HepG2 (cell line): ENCODE measurements at regions not wholly inside any gene's neighbourhood (a gene's known extent, or its start where the extent isn't known, plus 50 kb on each side); places are given as distances from the start of the nearest gene placed in this dataset.

Experiments
- ATAC-seq: fragments of 200-7000 bp; cut with Tn5 transposase; 3 replicates; pipeline ENCODE4 v1.9.1; 2020; ENCODE audit warnings: mild to moderate bottlenecking, moderate library complexity
- BruUV-seq: library from RNA; stranded (reverse); fragments of 400-500 nt; replicated peaks from 2 replicates; lab custom pipeline; 2021; lab: Mats Ljungman, UMichigan
- CTCF ChIA-PET: fragments of 300-600 bp; formaldehyde crosslinking; extraction: SDS; loops from one replicate; lab custom pipeline; 2021; ENCODE audit warnings: low total read pairs, inconsistent platforms, low intra/inter-chr PET ratio; lab: Yijun Ruan, JAX
- POLR2A ChIA-PET: fragments of 350-600 bp; sonication (Branson Sonifier 250); formaldehyde crosslinking; loops from one replicate; lab custom pipeline; 2020; ENCODE audit warnings: antibody characterized with exemption, inconsistent platforms; lab: Yijun Ruan, JAX
- DNase-seq: peaks from one replicate; pipeline ENCODE4 v3.0.0-alpha.2; 2015; ENCODE audit warnings: low spot score
- FAIRE-seq: peaks from 3 replicates; lab custom pipeline; 2011; peaks lifted over from hg19 to GRCh38; lab: Jason Lieb, UNC
- H2AFZ ChIP-seq: one replicate; pipeline ENCODE4 v1.6.1; 2011; ENCODE audit warnings: low read length, inconsistent platforms
- H3K27ac ChIP-seq: fragments of 300-600 bp; 3 replicates; pipeline ENCODE4 v1.8.0; 2011; ENCODE audit warnings: mixed run types, mild to moderate bottlenecking, mixed read lengths, low read length, inconsistent platforms; ENCODE audit not compliant: insufficient read depth; ENCODE audit errors: extremely low read length
- H3K27me3 ChIP-seq, 2 experiments: fragments of 200-600 bp in 1 of 2; 2 replicates in 1 of 2; 3 replicates in 1 of 2; pipeline versions ENCODE4 v1.6.0 to v1.8.0; 2011; ENCODE audit warnings: low read length in 2 of 2, mild to moderate bottlenecking in 2 of 2, moderate library complexity in 2 of 2, inconsistent platforms in 1 of 2; ENCODE audit not compliant: insufficient read depth in 2 of 2, control insufficient read depth in 1 of 2
- H3K36me3 ChIP-seq, 2 experiments: fragments of 200-600 bp in 1 of 2; replicated peaks in 1 of 2; 2 replicates in 1 of 2; 3 replicates in 1 of 2; pipeline versions ENCODE4 v1.5.1 to v1.8.0; 2011; ENCODE audit warnings: low read length in 2 of 2, inconsistent platforms in 1 of 2; ENCODE audit not compliant: insufficient read depth in 2 of 2, control insufficient read depth in 1 of 2
- H3K4me1 ChIP-seq: 2 replicates; pipeline ENCODE4 v1.5.1; 2012; ENCODE audit warnings: low read length, inconsistent platforms; ENCODE audit not compliant: insufficient read depth
- H3K4me2 ChIP-seq: 2 replicates; pipeline ENCODE4 v1.6.0; 2011; ENCODE audit warnings: low read depth, low read length, inconsistent platforms
- H3K4me3 ChIP-seq, 3 experiments: fragments of 200-600 bp in 1 of 3; sonication (generic), shearing (Covaris generic) in 1 of 3; replicated peaks in 1 of 3; 2 replicates each; pipeline ENCODE4 v1.5.1; 2011 to 2016; ENCODE audit warnings: low read length in 3 of 3, inconsistent platforms in 2 of 3, low read depth in 2 of 3, mild to moderate bottlenecking in 2 of 3, control low read depth in 1 of 3, mixed read lengths in 1 of 3; ENCODE audit not compliant: insufficient read depth in 1 of 3
- H3K79me2 ChIP-seq: one replicate; pipeline ENCODE4 v1.6.1; 2011; ENCODE audit warnings: low read length, inconsistent platforms; ENCODE audit not compliant: insufficient read depth
- H3K9ac ChIP-seq: 2 replicates; pipeline ENCODE4 v1.6.0; 2011; ENCODE audit warnings: mild to moderate bottlenecking, low read depth, low read length, inconsistent platforms; ENCODE audit not compliant: insufficient read depth
- H3K9me3 ChIP-seq: 2 replicates; pipeline ENCODE4 v1.5.1; 2012; ENCODE audit warnings: mild to moderate bottlenecking, low read length
- H4K20me1 ChIP-seq: 2 replicates; pipeline ENCODE4 v1.6.0; 2011; ENCODE audit warnings: inconsistent platforms, mild to moderate bottlenecking, low read length, moderate library complexity; ENCODE audit not compliant: insufficient read depth
- ATF7-NPFF ChIP-seq: sonication (generic); formaldehyde crosslinking; IDR thresholded peaks from 2 replicates; pipeline ENCODE4 v1.8.1; 2023; ENCODE audit warnings: mild to moderate bottlenecking, low read depth, missing genetic modification reagents, moderate library complexity
- ELF3 ChIP-seq: IDR thresholded peaks from 2 replicates; pipeline ENCODE4 v1.6.1; 2016; ENCODE audit warnings: missing genetic modification reagents, missing compliant biosample characterization
- HIVEP1 ChIP-seq: sonication (generic); formaldehyde crosslinking; IDR thresholded peaks from 2 replicates; pipeline ENCODE4 v1.4.0; 2020; ENCODE audit warnings: mild to moderate bottlenecking, missing genetic modification reagents
- NFYC ChIP-seq: IDR thresholded peaks from 2 replicates; pipeline ENCODE4 v1.6.1; 2016; ENCODE audit warnings: missing genetic modification reagents, missing compliant biosample characterization
- NR2F1 ChIP-seq, 2 experiments: fragments of 450-650 bp in 1 of 2; formaldehyde crosslinking in 1 of 2; IDR thresholded peaks; 2 replicates each; pipeline versions ENCODE4 v1.5.0 to v1.6.1; 2016 to 2020; ENCODE audit warnings: mild to moderate bottlenecking in 1 of 2, missing compliant biosample characterization in 1 of 2, missing genetic modification reagents in 1 of 2, moderate library complexity in 1 of 2
- RBM22 ChIP-seq: fragments of 200-400 bp; formaldehyde crosslinking; optimal IDR thresholded peaks from 2 replicates; pipeline ENCODE3; 2017; ENCODE audit warnings: mild to moderate bottlenecking, low read length, moderate library complexity
- TEF ChIP-seq: sonication (generic); formaldehyde crosslinking; IDR thresholded peaks from 2 replicates; pipeline ENCODE4 v1.5.0; 2020; ENCODE audit warnings: missing genetic modification reagents
- TGIF2 ChIP-seq: IDR thresholded peaks from 2 replicates; pipeline ENCODE4 v1.6.1; 2016; ENCODE audit warnings: control low read depth, missing compliant biosample characterization
- ZFX ChIP-seq: sonication (generic); formaldehyde crosslinking; IDR thresholded peaks from 2 replicates; pipeline ENCODE4 v1.4.0; 2020; ENCODE audit warnings: mild to moderate bottlenecking, low read depth, missing genetic modification reagents, moderate library complexity
- ZIK1 ChIP-seq: sonication (generic); formaldehyde crosslinking; IDR thresholded peaks from 2 replicates; pipeline ENCODE4 v1.5.0; 2020; ENCODE audit warnings: mild to moderate bottlenecking, low read depth, missing genetic modification reagents, borderline replicate concordance
- ZNF274 ChIP-seq: sonication (generic); formaldehyde crosslinking; IDR thresholded peaks from 2 replicates; pipeline ENCODE4 v1.5.1; 2020; ENCODE audit warnings: mild to moderate bottlenecking, missing genetic modification reagents
- ZNF317 ChIP-seq: sonication (generic); formaldehyde crosslinking; IDR thresholded peaks from 2 replicates; pipeline ENCODE4 v1.5.0; 2020; ENCODE audit warnings: mild to moderate bottlenecking, missing genetic modification reagents
- ZNF512 ChIP-seq: sonication (generic); formaldehyde crosslinking; IDR thresholded peaks from 2 replicates; pipeline ENCODE4 v1.4.0; 2020; ENCODE audit warnings: mild to moderate bottlenecking, missing genetic modification reagents
- ZNF670 ChIP-seq: sonication (generic); formaldehyde crosslinking; IDR thresholded peaks from 2 replicates; pipeline ENCODE4 v1.8.0; 2022; ENCODE audit warnings: mild to moderate bottlenecking, missing genetic modification reagents, borderline replicate concordance
- ZSCAN31 ChIP-seq: sonication (generic); formaldehyde crosslinking; IDR thresholded peaks from 2 replicates; pipeline ENCODE4 v1.5.0; 2020; ENCODE audit warnings: low read depth, mild to moderate bottlenecking, missing genetic modification reagents
- WGBS: methylation state at CpG from one replicate; pipeline ENCODE4 v1.1.6; 2017; ENCODE audit warnings: low lambda C conversion rate; 5-methylcytosine and 5-hydroxymethylcytosine counted together
- in situ Hi-C: cut with HindIII; loops from 2 replicates; pipeline ENCODE4 v1.10.0; 2017; ENCODE audit warnings: low pct_unique_long_range_greater_than_20kb; ENCODE audit not compliant: extremely low pct_ligation_motif_present
- intact Hi-C: fragments of 100-400 bp; cut with micrococcal nuclease; formaldehyde crosslinking; loops from one replicate; pipeline ENCODE4 v1.10.0; 2022; ENCODE audit not compliant: unreplicated experiment

GRCh38 chr2:84202166-84202565, 256.9 kb downstream of the SUCLG1 start:
- no peaks in the 10 kb centered on the region for H3K79me2 ChIP-seq
- POLR2A ChIA-PET, result no interaction called here
- H3K4me1 ChIP-seq, result no peaks in the 10 kb centered on the region
- H3K27me3 ChIP-seq, result peaks cover 0 to 8% of the 10 kb centered on the region in 2 experiments; a peak in 2 of 5 replicates
- CTCF ChIA-PET, result no interaction called here
- H3K4me3 ChIP-seq, result no peak overlapping the region
- BruUV-seq, result no TSS peak
- no peaks in the 10 kb centered on the region for H3K36me3 ChIP-seq
- no peaks in the 10 kb centered on the region for H3K9me3 ChIP-seq
- intact Hi-C loops, result no loop called here
- H4K20me1 ChIP-seq, result no peaks in the 10 kb centered on the region
- no peak for DNase-seq
- no peak overlapping the region for H3K4me2 ChIP-seq
- in situ Hi-C loops, result no loop called here
- H2AFZ ChIP-seq, result no peak overlapping the region
- 45% methylated on average over 4 of the region's 4 CpGs for WGBS
- TF ChIP-seq ZNF274 (CRISPR knock-in tag) (no peak), TEF (CRISPR knock-in tag) (no peak), NR2F1 (CRISPR knock-in tag; IDR thresholded peaks at IDR 0.05) (no peak), ATF7-NPFF (CRISPR knock-in tag) (no peak), RBM22 (no peak), ZFX (CRISPR knock-in tag) (no peak), ZSCAN31 (no peak), ZNF317 (CRISPR knock-in tag) (no peak), ZIK1 (CRISPR knock-in tag) (no peak), ZNF670 (CRISPR knock-in tag) (no peak), TGIF2 (CRISPR knock-in tag) (no peak), ELF3 (CRISPR knock-in tag) (no peak), NFYC (CRISPR knock-in tag) (no peak), HIVEP1 (CRISPR knock-in tag) (no peak), ZNF512 (no peak)
- no peak overlapping the region for H3K27ac ChIP-seq
- H3K9ac ChIP-seq, result no peak overlapping the region
- no peak for FAIRE-seq
- ATAC-seq, result no peak
